Liver (tissue), 3 donors: ENCODE measurements at regions not wholly inside any gene's neighbourhood (a gene's known extent, or its start where the extent isn't known, plus 50 kb on each side); places are given as distances from the start of the nearest gene placed in this dataset.

Experiments
- EGR1 ChIP-seq, 2 donors: IDR thresholded peaks; 2 replicates each; pipeline ENCODE4 v1.6.1; 2016 to 2018; ENCODE audit warnings: antibody characterized with exemption in 2 of 2, low read depth in 2 of 2
- RAD21 ChIP-seq, 2 donors: IDR thresholded peaks; 2 replicates each; pipeline ENCODE4 v1.6.1; 2016; ENCODE audit warnings: antibody characterized with exemption in 2 of 2, mild to moderate bottlenecking in 2 of 2
- RXRA ChIP-seq, 2 donors: IDR thresholded peaks; 2 replicates each; pipeline ENCODE4 v1.6.1; 2017 to 2018; ENCODE audit warnings: antibody characterized with exemption in 2 of 2, mild to moderate bottlenecking in 1 of 2
- SP1 ChIP-seq: IDR thresholded peaks from 2 replicates; pipeline ENCODE4 v1.6.1; 2018; ENCODE audit warnings: antibody characterized with exemption, mild to moderate bottlenecking
- YY1 ChIP-seq: IDR thresholded peaks from 2 replicates; pipeline ENCODE4 v1.6.1; 2016; ENCODE audit warnings: antibody characterized with exemption, mild to moderate bottlenecking
- TF ChIP-seq, protein P1 (sequence below): fragments of 150-350 bp; IDR thresholded peaks from 2 replicates; pipeline ENCODE4 v1.5.1; 2017; ENCODE audit warnings: improper control_type of control experiment, low read depth, low read length; ENCODE audit not compliant: missing input control
- TF ChIP-seq, protein P2 (sequence below): IDR thresholded peaks from 2 replicates; pipeline ENCODE4 v1.6.1; 2016; ENCODE audit warnings: antibody characterized with exemption
- donor health status: healthy.
- donor health status: healthy.

DNA sequence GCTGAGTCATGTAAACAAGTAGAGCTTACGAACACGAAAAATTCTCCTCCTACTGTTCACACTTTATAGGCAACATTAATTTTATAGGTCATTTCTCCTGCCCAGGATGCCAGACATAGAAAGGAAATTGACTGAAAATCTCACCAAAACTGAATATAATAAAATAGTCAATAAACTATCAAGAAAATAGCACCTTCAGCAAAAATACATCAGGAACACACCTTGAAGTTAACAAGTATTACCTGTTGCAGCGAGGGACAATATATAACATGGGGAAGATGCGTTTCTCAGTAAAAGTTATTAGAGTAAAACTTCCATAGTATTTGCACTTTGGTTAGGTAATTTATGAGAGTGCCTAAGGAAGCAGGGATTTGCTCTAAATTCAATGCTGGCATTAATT, 344.6 kb downstream of the KCNJ3 start:
- no peak for TF ChIP-seq RAD21 (IDR thresholded peaks at IDR 0.05)
- TF ChIP-seq, protein P1, sequence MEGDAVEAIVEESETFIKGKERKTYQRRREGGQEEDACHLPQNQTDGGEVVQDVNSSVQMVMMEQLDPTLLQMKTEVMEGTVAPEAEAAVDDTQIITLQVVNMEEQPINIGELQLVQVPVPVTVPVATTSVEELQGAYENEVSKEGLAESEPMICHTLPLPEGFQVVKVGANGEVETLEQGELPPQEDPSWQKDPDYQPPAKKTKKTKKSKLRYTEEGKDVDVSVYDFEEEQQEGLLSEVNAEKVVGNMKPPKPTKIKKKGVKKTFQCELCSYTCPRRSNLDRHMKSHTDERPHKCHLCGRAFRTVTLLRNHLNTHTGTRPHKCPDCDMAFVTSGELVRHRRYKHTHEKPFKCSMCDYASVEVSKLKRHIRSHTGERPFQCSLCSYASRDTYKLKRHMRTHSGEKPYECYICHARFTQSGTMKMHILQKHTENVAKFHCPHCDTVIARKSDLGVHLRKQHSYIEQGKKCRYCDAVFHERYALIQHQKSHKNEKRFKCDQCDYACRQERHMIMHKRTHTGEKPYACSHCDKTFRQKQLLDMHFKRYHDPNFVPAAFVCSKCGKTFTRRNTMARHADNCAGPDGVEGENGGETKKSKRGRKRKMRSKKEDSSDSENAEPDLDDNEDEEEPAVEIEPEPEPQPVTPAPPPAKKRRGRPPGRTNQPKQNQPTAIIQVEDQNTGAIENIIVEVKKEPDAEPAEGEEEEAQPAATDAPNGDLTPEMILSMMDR = no peak
- TF ChIP-seq EGR1 (IDR thresholded peaks at IDR 0.05; ENCODE audit: low read depth in 2 of 2) = no peak
- no peak for TF ChIP-seq SP1
- no peak for TF ChIP-seq YY1
- TF ChIP-seq, protein P2, sequence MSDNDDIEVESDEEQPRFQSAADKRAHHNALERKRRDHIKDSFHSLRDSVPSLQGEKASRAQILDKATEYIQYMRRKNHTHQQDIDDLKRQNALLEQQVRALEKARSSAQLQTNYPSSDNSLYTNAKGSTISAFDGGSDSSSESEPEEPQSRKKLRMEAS = no peak
- TF ChIP-seq RXRA (IDR thresholded peaks at IDR 0.05) = no peak
